Ascending aorta (tissue), 2 donors: ENCODE measurements at regions not wholly inside any gene's neighbourhood (a gene's known extent, or its start where the extent isn't known, plus 50 kb on each side); places are given as distances from the start of the nearest gene placed in this dataset.

Source experiments
- DNase-seq, 2 donors: peaks; one replicate each; pipeline ENCODE4 v3.0.0-alpha.2; 2019; ENCODE audit warnings: low spot score in 2 of 2
- H3K27ac ChIP-seq, 2 donors: fragments of 200-600 bp; sonication (generic); one replicate each; pipeline ENCODE4 v1.5.1; 2016 to 2017; ENCODE audit warnings: mild to moderate bottlenecking in 1 of 2
- H3K27me3 ChIP-seq: fragments of 200-600 bp; sonication (generic); one replicate; pipeline ENCODE4 v1.5.1; 2017
- H3K36me3 ChIP-seq, 2 donors: fragments of 200-600 bp; sonication (generic); one replicate each; pipeline ENCODE4 v1.5.1; 2016
- H3K4me1 ChIP-seq, 2 donors: fragments of 200-600 bp; sonication (generic); one replicate each; pipeline ENCODE4 v1.5.1; 2016 to 2017; ENCODE audit warnings: mild to moderate bottlenecking in 1 of 2
- H3K4me3 ChIP-seq, 2 donors: fragments of 200-600 bp; sonication (generic); one replicate each; pipeline ENCODE4 v1.5.1; 2016 to 2017; ENCODE audit warnings: mild to moderate bottlenecking in 1 of 2
- H3K9me3 ChIP-seq, 2 donors: fragments of 200-600 bp; sonication (generic); one replicate each; pipeline ENCODE4 v1.5.1; 2016
- CTCF ChIP-seq, 3 experiments: fragments of 200-600 bp in 2 of 3; fragments of 450-650 bp in 1 of 3; sonication (generic) in 2 of 3; IDR thresholded peaks; one replicate each; pipeline ENCODE4 v1.5.1; 2016 to 2019; ENCODE audit warnings: antibody characterized with exemption in 3 of 3, mild to moderate bottlenecking in 1 of 3, moderate library complexity in 1 of 3
- intact Hi-C: fragments of 100-400 bp; cut with DNase I; formaldehyde crosslinking; loops from one replicate; pipeline ENCODE4 v1.15.1; 2023

GRCh38 chr20:19113343-19113930 lies 99.0 kb upstream of the SLC24A3 start:
- TF ChIP-seq CTCF (IDR thresholded peaks at IDR 0.05), result no peak
- no peak overlapping the region for H3K4me3 ChIP-seq
- intact Hi-C loops, result no loop called here
- H3K27me3 ChIP-seq, result no peaks in the 10 kb centered on the region
- H3K4me1 ChIP-seq, result no peaks in the 10 kb centered on the region
- no peak overlapping the region for H3K27ac ChIP-seq
- no peaks in the 10 kb centered on the region for H3K9me3 ChIP-seq
- no peaks in the 10 kb centered on the region for H3K36me3 ChIP-seq
- no peak for DNase-seq

DNA sequence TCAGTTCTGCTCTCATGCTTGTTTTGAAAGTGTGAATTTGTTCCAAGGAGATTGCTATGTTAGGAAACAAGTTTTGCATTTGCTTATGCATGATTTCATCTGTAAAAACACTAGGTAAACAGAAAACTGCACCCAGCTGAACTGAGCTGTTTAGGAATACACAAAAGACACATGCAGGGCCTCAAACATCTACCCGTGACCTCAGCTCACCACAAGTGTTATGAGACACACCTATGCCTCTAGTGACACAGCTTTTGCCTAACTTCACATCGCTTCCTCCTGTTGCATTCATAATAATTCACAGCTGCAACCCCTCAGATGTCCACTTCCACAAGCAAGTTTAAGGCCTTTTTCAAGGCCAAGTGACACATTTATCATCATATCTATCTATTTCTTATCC lies 98.0 kb upstream of the SLC24A3 start:
- no peaks in the 10 kb centered on the region for H3K36me3 ChIP-seq
- no peak for TF ChIP-seq CTCF (IDR thresholded peaks at IDR 0.05)
- H3K9me3 ChIP-seq, result no peaks in the 10 kb centered on the region
- H3K4me3 ChIP-seq, result no peak overlapping the region
- H3K27me3 ChIP-seq, result no peaks in the 10 kb centered on the region
- DNase-seq, result no peak
- intact Hi-C loops, result no loop called here
- H3K27ac ChIP-seq, result no peak overlapping the region
- no peaks in the 10 kb centered on the region for H3K4me1 ChIP-seq

DNA sequence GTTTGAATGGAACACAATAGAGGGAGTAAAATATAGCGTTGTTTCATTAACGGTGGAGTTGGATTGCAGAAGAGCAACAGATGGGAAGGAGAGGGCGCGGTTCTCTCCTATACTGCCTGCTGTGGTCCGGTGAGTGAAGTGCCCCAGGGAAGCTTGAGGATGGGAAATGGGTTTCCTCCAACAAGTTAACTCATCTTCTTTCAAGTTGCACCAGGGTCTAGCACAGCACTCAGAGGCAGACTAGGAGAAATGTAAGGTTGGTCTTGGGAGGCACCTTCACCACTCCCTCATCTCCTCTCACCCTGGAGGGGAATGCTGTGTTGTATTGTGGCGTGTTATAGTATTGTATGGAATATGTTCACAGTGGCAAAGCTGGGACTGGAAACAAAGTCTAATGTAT lies 96.9 kb upstream of the SLC24A3 start:
- Histone ChIP-seq H3K27me3 (no peaks in the 10 kb centered on the region), H3K36me3 (no peaks in the 10 kb centered on the region), H3K4me1 (no peaks in the 10 kb centered on the region), H3K27ac (no peak overlapping the region), H3K4me3 (no peak overlapping the region), H3K9me3 (no peaks in the 10 kb centered on the region)
- DNase-seq, result no peak
- intact Hi-C loops, result no loop called here
- TF ChIP-seq CTCF (IDR thresholded peaks at IDR 0.05), result no peak

DNA sequence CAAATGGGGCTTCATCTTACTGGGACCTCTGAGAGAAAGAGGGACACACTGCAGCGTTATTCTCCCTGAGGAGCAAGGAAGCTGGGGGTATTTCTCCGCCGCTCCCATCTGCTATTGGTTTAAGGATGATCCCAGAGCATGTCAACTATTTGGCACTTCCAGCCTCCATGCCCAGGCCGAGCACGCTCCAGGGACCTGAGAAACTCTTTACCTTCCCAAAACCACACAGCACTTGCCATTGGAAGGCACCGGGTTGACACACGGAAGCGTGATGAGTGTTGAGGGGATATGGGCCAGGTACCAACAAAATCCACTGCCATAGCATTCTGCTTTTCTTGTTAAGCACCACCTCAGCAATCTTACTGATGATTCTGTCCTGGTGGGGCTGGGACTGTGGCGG lies 92.4 kb upstream of the SLC24A3 start:
- H3K4me3 ChIP-seq, result no peak overlapping the region
- TF ChIP-seq CTCF (IDR thresholded peaks at IDR 0.05), result no peak
- H3K36me3 ChIP-seq, result no peaks in the 10 kb centered on the region
- H3K4me1 ChIP-seq, result no peaks in the 10 kb centered on the region
- intact Hi-C loops, result no loop called here
- no peak for DNase-seq
- H3K27me3 ChIP-seq, result no peaks in the 10 kb centered on the region
- H3K9me3 ChIP-seq, result no peaks in the 10 kb centered on the region
- H3K27ac ChIP-seq, result no peak overlapping the region

- intact Hi-C loops, result no loop called here
Observed at GRCh38 chr20:19120569-19120968, 91.9 kb upstream of the SLC24A3 start.

More at GRCh38 chr20:19120569-19120968, 91.9 kb upstream of the SLC24A3 start:
- no peak overlapping the region for H3K4me3 ChIP-seq
- DNase-seq, result no peak
- no peaks in the 10 kb centered on the region for H3K27me3 ChIP-seq
- TF ChIP-seq CTCF (IDR thresholded peaks at IDR 0.05), result no peak
- H3K36me3 ChIP-seq, result no peaks in the 10 kb centered on the region
- no peaks in the 10 kb centered on the region for H3K4me1 ChIP-seq
- H3K9me3 ChIP-seq, result no peaks in the 10 kb centered on the region
- no peak overlapping the region for H3K27ac ChIP-seq
